Smooth muscle cell of the brain vasculature (primary cell): ENCODE measurements at regions not wholly inside any gene's neighbourhood (a gene's known extent, or its start where the extent isn't known, plus 50 kb on each side); places are given as distances from the start of the nearest gene placed in this dataset.
"Not testable (repeated sequence)": the region's sequence is repeated elsewhere in the genome, so short reads cannot be mapped to it uniquely, and the experiment has no call there.

ENCODE experiments used
- DNase-seq: peaks from one replicate; pipeline ENCODE4 v3.0.0-alpha.2; 2012; ENCODE audit warnings: low read depth, low spot score

- no peak for DNase-seq
These were observed 344.5 kb upstream of the THBS1 start for GRCh38 chr15:39236375-39236774.

GRCh38 chr15:39238443-39238842 is 342.4 kb upstream of the THBS1 start:
- no peak for DNase-seq

GRCh38 chr15:39239562-39239961 is 341.3 kb upstream of the THBS1 start:
- no peak for DNase-seq

- DNase-seq: no peak
These were observed 338.5 kb upstream of the THBS1 start for GRCh38 chr15:39242345-39242744.

- no peak for DNase-seq
These were observed 337.5 kb upstream of the THBS1 start for GRCh38 chr15:39243396-39243795.

GRCh38 chr15:39244776-39245175 is 336.1 kb upstream of the THBS1 start:
- no peak for DNase-seq

- DNase-seq: no peak
These were observed 334.4 kb upstream of the THBS1 start for GRCh38 chr15:39246523-39246922.

GRCh38 chr15:39247574-39247973 is 333.3 kb upstream of the THBS1 start:
- no peak for DNase-seq

- no peak for DNase-seq
These were observed 332.7 kb upstream of the THBS1 start for GRCh38 chr15:39248204-39248603.

GRCh38 chr15:39250001-39250400 is 330.9 kb upstream of the THBS1 start:
- no peak for DNase-seq

GRCh38 chr15:39250460-39251186 is 330.3 kb upstream of the THBS1 start:
- no peak for DNase-seq

- no peak for DNase-seq
These were observed 329.3 kb upstream of the THBS1 start for GRCh38 chr15:39251413-39252133.

GRCh38 chr15:39252134-39252470 is 328.8 kb upstream of the THBS1 start:
- DNase-seq: no peak

- DNase-seq: no peak
These were observed 327.3 kb upstream of the THBS1 start for GRCh38 chr15:39253552-39253951.

GRCh38 chr15:39254181-39254580 is 326.7 kb upstream of the THBS1 start:
- DNase-seq: no peak

- DNase-seq: peak; percentile 17
These were observed 325.1 kb upstream of the THBS1 start for GRCh38 chr15:39255760-39256159.

GRCh38 chr15:39260391-39260790 is 320.5 kb upstream of the THBS1 start:
- no peak for DNase-seq

- DNase-seq: no peak
These were observed 320.1 kb upstream of the THBS1 start for GRCh38 chr15:39260791-39261190.

GRCh38 chr15:39261397-39262183 is 319.3 kb upstream of the THBS1 start:
- DNase-seq: not testable (repeated sequence)

GRCh38 chr15:39262995-39263772 is 317.7 kb upstream of the THBS1 start:
- not testable (repeated sequence) for DNase-seq

- no peak for DNase-seq
These were observed 315.6 kb upstream of the THBS1 start for GRCh38 chr15:39265261-39265660.

- DNase-seq: no peak
These were observed 314.0 kb upstream of the THBS1 start for GRCh38 chr15:39266890-39267289.
